Neutrophil (primary cell): ENCODE measurements at regions not wholly inside any gene's neighbourhood (a gene's known extent, or its start where the extent isn't known, plus 50 kb on each side); places are given as distances from the start of the nearest gene placed in this dataset.

Experiments used
- H3K27ac ChIP-seq: fragments of 200-600 bp; sonication (generic); 2 replicates; pipeline ENCODE4 v1.5.1; 2016; ENCODE audit warnings: mild to moderate bottlenecking, moderate library complexity
- H3K27me3 ChIP-seq: fragments of 200-600 bp; sonication (generic); 2 replicates; pipeline ENCODE4 v1.6.0; 2016; ENCODE audit warnings: mild to moderate bottlenecking
- H3K36me3 ChIP-seq: fragments of 200-600 bp; sonication (generic); 2 replicates; pipeline ENCODE4 v1.5.1; 2017
- H3K4me1 ChIP-seq, 2 experiments: fragments of 200-600 bp in 1 of 2; sonication (generic) in 1 of 2; 1 replicate in 1 of 2; 2 replicates in 1 of 2; pipeline versions ENCODE4 v1.5.1 to v1.6.1; 2013 to 2016; ENCODE audit warnings: low read depth in 1 of 2, low read length in 1 of 2, mild to moderate bottlenecking in 1 of 2, moderate library complexity in 1 of 2; ENCODE audit not compliant: control insufficient read depth in 1 of 2, insufficient read depth in 1 of 2
- H3K4me3 ChIP-seq, 2 experiments: fragments of 200-600 bp in 1 of 2; sonication (generic) in 1 of 2; 1 replicate in 1 of 2; 2 replicates in 1 of 2; pipeline ENCODE4 v1.5.1; 2013 to 2016; ENCODE audit warnings: low read depth in 1 of 2, low read length in 1 of 2, mild to moderate bottlenecking in 1 of 2, moderate library complexity in 1 of 2
- H3K9me3 ChIP-seq: fragments of 200-600 bp; sonication (generic); 2 replicates; pipeline ENCODE4 v1.5.1; 2016
- CTCF ChIP-seq: fragments of 200-600 bp; sonication (generic); IDR thresholded peaks from 2 replicates; pipeline ENCODE4 v1.5.1; 2016; ENCODE audit warnings: antibody characterized with exemption

GRCh38 chr9:78438211-78438610, 141.3 kb downstream of the PSAT1 start:
- no peaks in the 10 kb centered on the region for H3K36me3 ChIP-seq
- no peaks in the 10 kb centered on the region for H3K9me3 ChIP-seq
- H3K27ac ChIP-seq, result no peak overlapping the region
- peaks cover 9% of the 10 kb centered on the region for H3K27me3 ChIP-seq
- H3K4me3 ChIP-seq, result no peak overlapping the region
- H3K4me1 ChIP-seq, result peaks cover 0 to 7% of the 10 kb centered on the region in 2 experiments
- no peak for TF ChIP-seq CTCF

GRCh38 chr9:78438780-78439179, 141.9 kb downstream of the PSAT1 start:
- Histone ChIP-seq H3K4me3 (no peak overlapping the region), H3K27me3 (peaks cover 9% of the 10 kb centered on the region), H3K36me3 (no peaks in the 10 kb centered on the region), H3K4me1 (peaks cover 0 to 7% of the 10 kb centered on the region in 2 experiments), H3K9me3 (no peaks in the 10 kb centered on the region), H3K27ac (no peak overlapping the region)
- TF ChIP-seq CTCF, result no peak

GRCh38 chr9:78439190-78439865, 142.4 kb downstream of the PSAT1 start:
- no peaks in the 10 kb centered on the region for H3K36me3 ChIP-seq
- no peaks in the 10 kb centered on the region for H3K9me3 ChIP-seq
- peaks cover 9% of the 10 kb centered on the region for H3K27me3 ChIP-seq
- H3K4me1 ChIP-seq, result peaks cover 0 to 7% of the 10 kb centered on the region in 2 experiments
- H3K4me3 ChIP-seq, result no peak overlapping the region
- no peak overlapping the region for H3K27ac ChIP-seq
- peak; percentile 87 for TF ChIP-seq CTCF

GRCh38 chr9:78439866-78440830, 143.2 kb downstream of the PSAT1 start:
- Histone ChIP-seq H3K4me3 (no peak overlapping the region), H3K27ac (no peak overlapping the region), H3K9me3 (no peaks in the 10 kb centered on the region), H3K27me3 (peaks cover 9% of the 10 kb centered on the region), H3K36me3 (no peaks in the 10 kb centered on the region), H3K4me1 (peaks cover 0 to 7% of the 10 kb centered on the region in 2 experiments)
- TF ChIP-seq CTCF, result no peak

GRCh38 chr9:78441396-78441795, 144.5 kb downstream of the PSAT1 start:
- no peak overlapping the region for H3K27ac ChIP-seq
- H3K4me3 ChIP-seq, result no peak overlapping the region
- no peaks in the 10 kb centered on the region for H3K36me3 ChIP-seq
- H3K9me3 ChIP-seq, result no peaks in the 10 kb centered on the region
- H3K27me3 ChIP-seq, result peaks cover 9% of the 10 kb centered on the region
- TF ChIP-seq CTCF, result no peak
- peaks cover 0 to 7% of the 10 kb centered on the region in 2 experiments for H3K4me1 ChIP-seq
